HG03280 (cell line): ENCODE measurements at regions not wholly inside any gene's neighbourhood (a gene's known extent, or its start where the extent isn't known, plus 50 kb on each side); places are given as distances from the start of the nearest gene placed in this dataset.
A peak's percentile ranks its signal among the peaks of the same experiment; 100 is the strongest.

Source experiments
- ATAC-seq: cut with Tn5 transposase; IDR thresholded peaks from one replicate; pipeline ENCODE4 v1.9.1; 2021; ENCODE audit warnings: mild to moderate bottlenecking, moderate library complexity; ENCODE audit not compliant: unreplicated experiment

DNA sequence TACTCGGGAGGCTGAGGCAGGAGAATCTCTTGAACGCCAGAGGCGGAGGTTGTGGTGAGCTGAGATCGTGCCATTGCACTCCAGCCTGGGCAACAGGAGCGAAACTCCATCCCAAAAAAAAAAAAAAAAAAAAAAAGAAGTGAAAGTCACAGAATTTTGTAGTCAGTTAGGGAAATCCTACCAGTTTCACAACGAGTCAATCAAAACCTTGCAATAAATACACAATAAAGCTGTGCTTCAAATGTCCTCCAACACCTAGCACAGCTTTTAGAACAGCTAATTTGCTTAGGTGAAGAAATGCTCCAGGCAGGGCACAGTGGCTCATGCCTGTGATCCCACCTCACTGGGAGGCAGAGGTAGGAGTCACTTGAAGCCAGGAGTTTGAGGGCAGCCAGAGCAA is 112.8 kb upstream of the ATF7IP start:
- no peak for ATAC-seq

DNA sequence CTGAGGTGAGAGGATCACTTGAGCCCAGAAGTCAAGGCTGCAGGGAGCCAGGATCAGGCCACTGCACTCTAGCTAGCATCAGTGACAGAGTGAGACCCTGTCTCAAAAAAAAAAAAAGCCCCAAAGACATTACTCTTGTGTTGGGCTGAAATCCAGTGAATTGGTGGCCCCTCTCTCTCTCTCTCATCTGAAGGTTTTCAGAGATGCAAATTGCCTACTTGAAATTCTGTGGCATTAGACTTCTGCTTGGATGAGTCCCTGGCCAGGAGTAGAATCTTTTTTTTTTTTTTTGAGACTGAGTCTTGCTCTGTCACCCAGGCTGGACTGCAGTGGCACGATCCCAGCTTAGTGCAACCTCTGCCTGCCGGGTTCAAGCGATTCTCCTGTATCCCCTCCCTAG is 112.0 kb upstream of the ATF7IP start:
- no peak for ATAC-seq

DNA sequence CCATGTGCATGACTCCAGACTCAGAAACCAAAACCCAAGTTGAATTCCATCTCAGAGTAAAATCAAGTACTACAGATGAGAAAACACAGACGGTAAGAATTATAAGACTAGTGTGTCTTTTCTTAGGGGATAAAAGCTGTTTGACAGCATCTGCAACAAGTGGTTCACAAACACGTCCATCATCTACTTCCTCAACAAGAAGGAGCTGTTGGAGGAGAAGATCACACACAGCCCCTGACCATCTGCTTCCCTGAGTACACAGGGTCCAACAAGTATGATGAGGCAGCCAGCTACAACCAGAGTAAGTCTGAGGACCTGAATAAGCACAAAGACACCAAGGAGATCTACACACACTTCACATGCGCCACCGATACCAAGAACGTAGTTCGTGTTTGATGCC is 110.7 kb upstream of the ATF7IP start:
- no peak for ATAC-seq

DNA sequence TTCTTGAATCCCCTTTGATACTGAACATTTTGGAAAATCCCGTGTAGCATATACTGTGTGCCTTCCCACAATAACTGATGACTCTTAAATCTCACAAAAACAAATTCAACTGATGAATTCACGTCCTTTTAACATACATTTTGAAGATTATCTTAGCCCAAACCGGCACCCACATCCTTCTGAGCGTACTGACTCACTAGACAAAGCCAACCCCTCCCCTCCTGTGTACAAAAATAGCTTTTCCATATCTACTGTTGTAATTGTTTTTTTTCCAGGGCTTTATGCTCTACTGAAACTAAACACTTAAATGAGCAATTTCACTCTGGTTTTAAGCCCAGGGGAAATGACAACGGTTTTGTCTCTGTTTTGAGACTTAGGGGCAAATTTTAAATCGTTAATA is 109.4 kb upstream of the ATF7IP start:
- no peak for ATAC-seq

DNA sequence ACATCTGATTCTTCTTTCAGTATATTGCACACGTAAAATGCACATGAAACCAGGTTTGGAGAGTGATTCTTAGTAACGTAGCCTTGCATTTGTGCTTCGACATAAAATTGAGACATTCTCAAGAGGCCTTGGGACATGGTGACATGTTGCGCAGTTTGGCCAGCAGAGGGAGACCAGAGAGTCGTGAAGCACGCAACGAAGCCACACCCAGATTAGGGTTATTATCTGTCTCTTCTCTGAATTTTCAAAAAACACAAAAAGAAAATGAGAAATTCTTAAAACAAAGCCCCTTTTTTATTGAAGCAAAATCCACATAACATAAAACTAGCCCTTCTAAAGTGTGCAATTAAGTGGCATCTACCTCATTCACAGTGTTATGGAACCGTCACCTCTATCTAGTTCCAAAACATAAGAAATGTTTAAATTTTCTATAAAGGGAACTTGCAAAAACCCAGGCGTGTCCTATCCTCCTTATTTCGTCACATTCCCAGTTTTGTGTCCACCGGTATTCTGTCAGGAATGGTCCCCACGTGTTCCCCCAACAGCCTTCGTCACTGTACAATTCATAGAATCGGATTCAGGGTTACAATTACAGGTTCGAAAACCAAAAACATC is 108.8 kb upstream of the ATF7IP start:
- peak; percentile 67 for ATAC-seq

DNA sequence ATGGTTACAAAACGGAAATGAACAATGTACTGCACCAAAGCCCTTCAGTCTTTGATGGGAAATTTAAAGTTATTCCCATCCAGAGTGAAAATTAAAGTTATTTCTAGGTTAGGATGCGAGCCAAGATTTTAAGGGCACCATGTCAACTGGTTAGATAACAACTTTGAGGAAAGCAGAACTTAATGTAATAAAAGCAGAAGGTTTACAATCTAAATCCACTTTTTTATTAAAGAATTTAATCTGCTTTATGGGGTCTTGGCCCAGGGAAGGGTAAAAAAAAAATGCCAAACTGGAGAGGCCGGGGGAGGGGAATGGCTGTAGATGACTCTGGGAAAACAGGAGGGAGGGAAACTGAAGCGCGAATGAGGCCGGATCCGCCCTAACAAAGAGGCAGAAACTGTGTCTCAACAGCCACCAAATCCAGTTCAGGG is 108.2 kb upstream of the ATF7IP start:
- ATAC-seq, result no peak

DNA sequence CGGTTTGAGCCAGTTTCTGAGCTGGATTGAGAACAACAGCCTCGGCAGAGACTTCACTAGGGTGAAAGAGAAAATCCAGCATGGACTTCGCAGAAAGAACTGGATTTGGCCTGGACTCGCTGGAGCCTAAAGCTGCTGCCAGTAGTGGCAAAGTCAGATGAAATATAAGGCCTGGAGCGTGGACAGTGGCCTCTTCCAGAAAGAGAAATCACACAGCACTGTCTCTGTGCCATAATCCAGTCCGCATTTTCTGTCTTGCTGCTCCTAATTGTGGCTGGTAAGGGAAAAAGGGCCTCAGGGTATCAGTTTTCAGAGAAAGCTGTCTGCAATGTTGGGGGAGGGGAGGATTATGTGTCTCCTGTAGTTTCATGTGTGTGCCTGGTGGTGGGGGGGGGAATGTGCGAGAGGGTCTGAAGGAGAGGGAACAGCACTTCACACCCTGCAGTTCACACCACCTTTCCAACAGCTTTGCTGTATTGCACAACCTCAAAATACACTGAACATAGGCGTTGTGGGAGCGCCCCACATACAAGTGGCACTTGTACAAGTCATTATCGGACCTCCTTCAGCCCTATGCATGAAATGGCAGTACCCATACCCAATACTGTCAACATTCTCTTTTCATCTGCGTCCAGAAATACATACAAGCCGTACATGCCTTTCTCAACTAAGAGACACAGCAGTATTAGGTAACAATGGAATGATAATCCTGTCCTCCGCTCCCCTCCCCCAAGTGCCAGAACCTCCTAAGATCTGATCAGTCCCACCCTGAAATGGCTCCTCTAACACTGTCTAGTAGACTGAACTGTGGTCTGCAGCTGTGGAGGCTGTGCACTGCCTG is 107.5 kb upstream of the ATF7IP start:
- peak; percentile 70 for ATAC-seq

DNA sequence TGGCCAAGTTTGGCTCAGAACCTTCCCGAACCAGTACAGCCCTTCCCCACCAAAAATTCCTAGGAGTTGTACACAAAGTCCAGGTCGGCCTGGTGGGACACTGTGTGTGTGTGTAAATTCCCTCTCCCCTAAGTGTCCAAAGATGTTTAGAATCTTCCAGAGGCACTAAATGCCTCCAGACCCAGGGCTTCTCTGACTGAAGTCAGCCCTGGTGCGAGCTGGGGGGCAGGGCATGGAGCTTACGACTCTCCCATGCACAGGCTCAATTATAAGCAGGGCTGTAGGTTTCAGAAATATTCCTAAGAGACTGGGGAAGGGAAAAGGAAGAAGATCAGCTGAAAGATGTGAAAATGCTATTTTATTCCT is 106.9 kb upstream of the ATF7IP start:
- no peak for ATAC-seq

DNA sequence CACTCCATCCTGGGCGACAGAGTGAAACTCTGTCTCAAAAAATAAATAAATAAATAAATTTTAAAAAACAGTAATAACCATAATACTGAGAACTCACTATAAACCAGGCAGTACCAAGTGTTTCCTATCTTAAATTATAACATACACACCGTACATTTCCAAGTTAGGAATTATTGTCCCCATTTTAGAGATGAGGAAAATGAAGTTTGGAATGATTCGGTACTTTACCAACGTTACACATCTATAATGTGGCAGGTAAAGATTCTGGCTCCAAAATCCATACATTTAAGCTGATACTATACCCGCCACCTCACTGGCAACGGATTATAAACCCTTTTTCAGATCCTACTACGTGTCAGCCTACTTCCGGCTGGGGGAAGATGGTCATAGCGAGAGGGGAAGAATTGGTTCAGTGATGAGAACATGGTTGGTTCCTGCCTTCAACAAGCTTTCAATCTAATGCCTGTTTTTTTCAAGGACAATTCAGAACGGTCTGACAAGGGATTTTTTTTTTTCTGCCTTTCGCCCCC is 105.9 kb upstream of the ATF7IP start:
- no peak for ATAC-seq

DNA sequence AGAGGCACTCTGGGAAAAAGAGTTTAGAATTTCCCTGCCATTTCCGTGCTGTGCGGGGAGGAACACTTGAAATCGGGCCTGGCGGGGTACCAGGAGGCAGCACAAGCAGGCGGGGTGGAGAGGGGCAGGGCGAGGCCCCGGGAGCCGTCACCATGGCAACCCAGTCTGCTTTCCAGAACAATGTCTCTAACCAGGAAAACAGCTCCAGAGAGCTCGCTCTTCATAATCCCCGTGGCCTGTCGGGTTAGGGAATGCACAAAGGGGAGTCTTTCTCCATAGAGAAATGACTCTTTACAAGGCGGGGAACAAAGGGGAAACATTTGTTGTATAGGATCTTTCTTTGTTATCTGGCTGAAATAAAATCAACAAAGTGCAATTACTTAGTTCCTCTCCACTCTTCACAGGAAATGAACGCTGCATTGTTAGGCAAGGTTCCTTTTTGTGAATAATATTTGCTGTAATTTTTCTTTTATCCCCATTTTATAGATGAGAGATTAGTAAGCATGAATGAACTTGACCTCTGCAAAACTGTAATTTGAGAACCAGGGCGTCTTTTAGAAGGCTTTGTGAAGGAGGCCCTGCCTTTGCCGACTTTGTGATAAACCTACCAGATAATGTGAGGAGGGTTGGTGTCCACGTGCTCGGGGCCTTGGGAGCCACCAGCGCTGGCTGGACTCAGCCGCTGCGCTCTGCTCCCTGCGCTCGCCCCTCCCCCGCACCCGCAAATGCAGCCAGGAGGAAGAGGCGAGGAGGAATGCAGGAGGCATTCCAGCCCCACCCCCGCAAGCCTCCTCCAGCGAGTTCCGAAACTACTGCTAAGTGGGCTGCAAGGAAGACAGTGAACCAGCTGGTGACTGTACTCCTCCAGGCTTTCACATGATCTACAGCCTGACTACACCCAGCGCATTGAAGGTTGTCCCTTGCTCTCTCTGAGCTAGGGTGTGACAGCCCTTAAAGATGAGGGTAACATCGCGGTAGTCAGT is 105.2 kb upstream of the ATF7IP start:
- no peak for ATAC-seq

DNA sequence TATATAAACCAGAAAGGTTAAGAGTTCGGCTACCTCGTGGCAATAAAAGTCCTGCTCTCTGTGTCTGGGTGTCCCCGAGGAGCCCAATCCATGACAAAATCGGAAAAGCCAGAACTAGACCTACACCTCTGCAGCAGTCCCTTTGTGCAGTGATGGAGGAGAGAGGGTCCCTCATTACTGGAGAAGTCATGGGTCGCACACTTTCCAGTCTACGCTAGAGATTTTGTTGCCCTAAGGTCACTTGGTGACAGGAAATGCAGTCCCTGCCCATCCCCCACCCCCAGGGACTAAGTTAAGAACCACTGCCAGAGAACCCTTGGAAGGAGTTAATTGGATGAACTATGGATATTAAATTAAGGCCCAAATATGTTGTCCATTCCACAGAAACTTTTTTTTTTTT is 104.4 kb upstream of the ATF7IP start:
- ATAC-seq, result no peak

DNA sequence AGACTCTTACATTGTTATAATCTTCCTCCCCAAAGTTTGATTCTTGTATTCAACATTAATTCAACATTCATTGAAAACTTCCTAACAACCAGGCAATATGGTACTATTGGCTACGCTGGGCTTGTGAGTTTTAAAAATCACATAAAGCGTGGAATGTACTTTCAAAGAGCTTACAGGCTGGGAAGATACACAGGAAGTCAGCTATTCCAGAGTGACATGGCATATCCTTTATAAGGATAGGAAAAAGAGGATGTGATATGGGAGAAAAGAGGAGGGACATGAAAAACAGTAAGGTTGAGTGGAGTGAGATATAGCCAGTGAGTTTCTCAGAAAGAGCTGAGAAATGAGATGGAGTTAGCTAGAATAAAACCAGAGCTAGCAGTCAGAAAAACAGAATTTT is 103.6 kb upstream of the ATF7IP start:
- ATAC-seq, result no peak

DNA sequence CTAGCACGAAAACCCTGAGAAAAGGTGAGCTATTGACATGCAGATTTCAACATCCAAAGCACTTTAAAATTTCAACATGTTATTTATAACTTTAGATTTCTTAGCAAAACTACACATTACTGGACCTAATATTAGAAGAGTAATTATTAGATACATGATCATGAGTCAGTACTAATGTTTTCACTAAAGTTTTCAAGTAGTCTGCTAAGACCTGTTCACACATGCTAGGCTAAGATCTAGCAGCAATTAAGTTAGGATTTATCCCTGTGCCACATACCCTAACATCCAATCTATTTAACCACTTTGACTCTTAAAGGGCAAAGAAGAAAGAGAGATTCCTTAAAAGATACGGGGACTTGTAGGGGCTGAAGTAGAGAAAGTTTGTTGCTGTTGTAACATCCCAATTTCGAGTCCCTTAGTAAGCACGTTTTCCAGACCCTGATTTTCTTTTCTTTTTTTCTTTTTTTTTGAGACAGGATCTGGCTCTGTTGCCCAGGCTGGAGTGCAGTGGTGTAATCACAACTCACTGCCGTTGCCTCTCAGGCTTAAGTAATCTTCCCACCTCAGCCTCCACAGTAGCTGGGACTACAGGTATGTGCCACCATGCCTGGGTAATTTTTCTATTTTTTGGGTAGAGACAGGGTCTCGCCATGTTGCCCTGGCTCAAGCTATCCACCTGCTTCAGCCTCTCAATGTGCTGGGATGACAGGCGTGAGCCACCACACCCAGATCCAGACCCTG is 102.5 kb upstream of the ATF7IP start:
- ATAC-seq, result no peak

DNA sequence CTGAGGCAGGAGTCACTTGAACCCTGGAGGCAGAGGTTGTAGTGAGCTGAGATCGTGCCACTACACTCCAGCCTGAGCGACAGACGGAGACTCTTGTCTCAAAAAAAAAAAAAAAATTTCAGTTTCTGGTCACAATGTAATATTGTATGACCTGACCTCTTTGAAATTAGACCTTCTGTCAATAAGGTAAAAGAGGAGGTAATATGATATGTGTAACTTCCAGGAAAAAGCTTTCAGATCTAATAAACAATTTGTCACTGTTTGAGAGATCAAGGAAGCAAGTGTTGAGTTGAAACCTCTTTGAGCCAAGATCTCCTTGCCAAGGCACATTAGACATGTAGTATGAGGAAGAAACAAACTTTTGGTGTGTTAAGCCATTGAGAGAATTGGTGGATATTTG is 101.7 kb upstream of the ATF7IP start:
- no peak for ATAC-seq

DNA sequence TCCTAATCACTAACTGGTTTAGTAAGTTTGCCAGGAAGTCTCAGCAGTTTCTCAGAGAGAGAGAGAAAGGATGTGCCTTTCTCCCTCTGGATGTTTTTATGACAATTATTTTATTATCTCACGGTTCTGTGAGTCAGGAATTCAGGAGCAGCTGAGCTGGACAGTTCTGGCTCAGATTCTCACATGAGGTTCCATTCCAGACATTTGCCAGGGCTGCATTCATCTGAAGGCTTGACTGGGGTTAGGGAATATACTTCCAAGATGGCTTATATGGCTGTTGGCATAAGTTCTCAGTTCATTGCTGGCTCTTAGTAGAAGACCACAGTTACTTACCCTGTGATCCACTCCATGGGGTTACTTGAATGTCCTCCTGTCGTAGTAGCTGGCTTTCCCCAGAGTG is 101.2 kb upstream of the ATF7IP start:
- no peak for ATAC-seq

DNA sequence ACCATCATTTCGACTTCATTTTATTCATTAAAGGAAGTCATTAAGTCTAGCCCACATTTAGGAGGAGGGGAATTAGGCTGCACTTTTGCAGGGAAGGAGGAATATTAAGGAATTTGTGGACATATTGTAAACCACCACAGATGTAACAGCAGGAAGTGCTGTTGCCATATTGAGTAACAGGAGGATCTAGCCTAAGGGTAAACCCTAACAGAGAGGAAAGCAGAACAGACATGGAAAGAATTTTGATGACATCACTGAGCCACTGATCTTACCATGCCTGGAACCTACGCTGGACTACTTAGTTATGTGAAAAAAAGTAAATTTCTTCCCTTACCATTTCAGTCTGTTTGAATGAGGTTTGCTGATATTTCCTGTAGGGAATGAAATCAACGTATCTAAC is 100.7 kb upstream of the ATF7IP start:
- no peak for ATAC-seq

DNA sequence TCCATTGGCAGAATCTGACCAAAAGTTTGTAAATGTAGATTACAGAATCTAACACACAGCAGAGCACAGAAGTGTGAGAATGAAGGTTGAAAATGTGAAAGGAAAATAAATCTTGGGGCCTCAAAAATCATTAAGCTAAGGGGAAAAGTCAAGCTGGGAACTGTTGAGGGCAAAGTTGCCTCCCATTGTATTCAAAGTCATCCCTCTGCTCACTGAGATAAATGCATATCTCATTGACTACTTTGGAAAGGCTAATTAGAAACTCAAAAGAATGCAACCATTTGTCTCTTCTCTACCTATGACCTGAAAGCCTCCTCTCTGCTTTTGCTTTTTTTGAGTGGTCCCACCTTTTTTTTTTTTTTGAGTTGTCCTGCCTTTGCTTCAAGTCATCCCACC is 97.4 kb upstream of the ATF7IP start:
- no peak for ATAC-seq

DNA sequence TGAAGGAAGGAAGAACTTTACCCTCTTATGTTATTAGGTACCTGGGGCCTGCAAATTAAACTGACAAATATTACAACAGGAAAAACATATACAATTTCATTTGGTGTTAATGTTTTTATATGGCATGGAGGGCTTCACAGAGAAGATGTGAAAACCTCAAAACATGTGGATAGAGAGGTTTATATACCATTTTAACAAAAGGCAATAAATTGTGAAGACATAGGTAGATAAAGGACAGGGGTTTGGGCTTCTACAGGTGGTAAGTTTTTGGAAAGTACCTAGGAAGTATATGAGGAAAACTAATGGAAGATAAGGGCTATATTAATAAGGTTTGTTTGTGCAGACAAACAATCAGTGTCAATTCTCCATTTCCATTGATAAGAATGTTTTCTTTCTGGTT is 95.1 kb upstream of the ATF7IP start:
- ATAC-seq, result no peak

DNA sequence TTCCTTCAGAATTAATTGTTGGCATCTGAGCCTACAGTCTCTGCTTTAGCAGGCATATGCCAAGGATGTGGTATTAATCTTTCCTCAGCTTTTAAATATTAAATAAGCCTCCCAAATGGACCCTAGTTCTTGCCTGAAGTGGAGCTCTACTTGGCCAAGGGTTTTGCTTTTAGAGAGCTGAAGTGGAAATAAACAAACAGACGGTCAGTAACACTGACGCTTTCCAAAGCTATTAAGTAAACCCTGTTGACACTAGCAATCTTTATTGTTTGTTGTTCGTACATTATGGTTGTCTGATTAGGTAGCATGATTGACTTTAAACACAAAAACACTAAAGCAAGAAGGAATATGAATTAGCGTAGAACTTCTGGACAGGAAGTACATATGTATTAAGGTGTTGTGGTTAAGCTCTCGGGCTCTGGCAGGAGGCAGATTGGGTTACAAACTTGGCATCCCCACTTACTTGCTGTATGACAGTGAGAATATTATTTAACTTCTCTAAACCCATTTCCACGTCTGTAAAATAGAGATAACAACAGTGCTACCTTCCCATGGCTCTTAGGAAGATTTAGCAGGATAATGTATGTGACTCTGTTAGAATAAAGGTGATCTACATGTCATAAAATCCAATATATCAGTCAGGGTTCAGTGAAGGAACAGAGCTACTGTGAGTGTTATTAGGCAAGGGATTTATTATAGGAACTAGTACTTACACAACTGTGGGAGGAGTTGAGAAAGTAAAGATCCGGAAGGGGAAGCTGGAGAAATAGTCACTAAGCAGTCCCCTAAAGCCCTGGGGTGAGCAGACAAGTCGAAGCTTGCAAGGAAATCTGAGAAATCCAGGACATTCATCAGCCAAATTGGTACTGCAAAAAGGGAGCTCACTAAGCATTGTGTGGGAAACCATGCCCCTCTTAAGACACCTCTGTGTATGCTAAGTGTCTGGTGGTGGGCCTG is 92.2 kb upstream of the ATF7IP start:
- ATAC-seq, result no peak

DNA sequence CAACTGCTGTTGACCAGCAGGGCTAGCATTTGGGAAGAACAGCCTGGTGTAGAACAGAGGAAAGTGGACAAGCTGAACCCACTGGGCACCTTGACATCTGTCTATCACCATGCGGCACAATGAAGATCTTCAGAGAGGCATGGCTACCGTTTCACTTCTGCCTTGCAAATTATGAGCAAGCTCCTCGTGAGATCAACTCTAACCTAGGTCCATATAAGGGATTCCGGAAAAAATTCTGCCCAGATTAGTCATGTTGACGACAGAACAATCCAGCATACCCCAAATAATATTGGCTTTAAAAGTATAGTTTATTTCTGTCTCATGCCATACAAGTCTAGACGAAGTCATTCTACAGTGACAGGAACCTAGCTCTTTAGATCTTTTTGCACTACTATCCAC is 91.6 kb upstream of the ATF7IP start:
- ATAC-seq, result no peak
